ENCODE measurements at regions not wholly inside any gene's neighbourhood (a gene's known extent, or its start where the extent isn't known, plus 50 kb on each side); places are given as distances from the start of the nearest gene placed in this dataset.

- no peaks in the 10 kb centered on the region for H3K36me3 ChIP-seq (ENCODE audit: control insufficient read depth, insufficient read depth, low read length)
- no peaks in the 10 kb centered on the region for H3K4me1 ChIP-seq (ENCODE audit: control insufficient read depth, insufficient read depth, low read length)
- no peak for ATAC-seq
- no peak for TF ChIP-seq CTCF (IDR thresholded peaks at IDR 0.05)
- Mint-ChIP-seq H3K4me3 (no peak overlapping the region), H3K36me3 (no peaks in the 10 kb centered on the region), H3K9me3 (no peaks in the 10 kb centered on the region), H3K27me3 (ENCODE audit: low read depth in 2 of 2) (peaks cover 44 to 70% of the 10 kb centered on the region in 2 donors), H3K27ac (no peak overlapping the region), H3K4me1 (no peaks in the 10 kb centered on the region)
- no peak overlapping the region for H3K4me3 ChIP-seq (ENCODE audit: low read length)
- WGBS (ENCODE audit: insufficient coverage), result 71% methylated on average over 7 of the region's 7 CpGs
- intact Hi-C loops (cut with micrococcal nuclease), result no loop called here
- H3K9me3 ChIP-seq (ENCODE audit: control insufficient read depth, insufficient read depth, low read length), result no peaks in the 10 kb centered on the region
- H3K27me3 ChIP-seq (ENCODE audit: control insufficient read depth, insufficient read depth, low read length), result no peaks in the 10 kb centered on the region
- H3K27ac ChIP-seq (ENCODE audit: low read length), result no peak overlapping the region
- DNase-seq, result no peak
Observed at GRCh38 chr11:120012245-120012644, 125.7 kb downstream of the TRIM29 start.

- Mint-ChIP-seq H3K4me1 (no peaks in the 10 kb centered on the region), H3K36me3 (no peaks in the 10 kb centered on the region), H3K27me3 (ENCODE audit: low read depth in 2 of 2) (peaks cover 44 to 67% of the 10 kb centered on the region in 2 donors), H3K9me3 (no peaks in the 10 kb centered on the region), H3K27ac (no peak overlapping the region), H3K4me3 (no peak overlapping the region)
- Histone ChIP-seq H3K27me3 (ENCODE audit: control insufficient read depth, insufficient read depth, low read length) (no peaks in the 10 kb centered on the region), H3K36me3 (ENCODE audit: control insufficient read depth, insufficient read depth, low read length) (no peaks in the 10 kb centered on the region), H3K9me3 (ENCODE audit: control insufficient read depth, insufficient read depth, low read length) (no peaks in the 10 kb centered on the region), H3K27ac (ENCODE audit: low read length) (no peak overlapping the region), H3K4me1 (ENCODE audit: control insufficient read depth, insufficient read depth, low read length) (no peaks in the 10 kb centered on the region), H3K4me3 (ENCODE audit: low read length) (no peak overlapping the region)
- intact Hi-C loops (cut with micrococcal nuclease), result no loop called here
- WGBS (ENCODE audit: insufficient coverage), result 82% methylated on average over 9 of the region's 10 CpGs
- ATAC-seq, result no peak
- no peak for TF ChIP-seq CTCF (IDR thresholded peaks at IDR 0.05)
- DNase-seq, result no peak
Observed at GRCh38 chr11:120011836-120012235, 126.1 kb downstream of the TRIM29 start.

DNA sequence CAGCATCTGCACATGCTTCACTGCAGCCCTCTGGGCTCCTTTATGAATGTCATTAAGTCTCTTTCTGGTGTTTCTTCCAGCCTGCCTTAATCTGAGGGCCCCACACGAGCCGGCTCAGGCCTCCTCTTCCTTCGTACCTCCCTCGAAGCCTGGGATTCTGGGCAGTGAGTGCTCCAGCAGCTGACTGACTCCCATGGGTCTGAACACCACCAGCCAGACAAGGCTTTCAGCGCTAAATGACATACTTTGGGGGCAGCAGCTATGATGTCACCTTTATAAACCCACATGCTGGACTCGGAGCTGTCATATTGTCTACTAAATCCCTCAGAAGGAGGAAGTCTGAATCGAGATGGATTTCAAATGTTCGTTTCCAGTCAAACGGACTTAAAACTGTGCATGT, 127.1 kb downstream of the TRIM29 start:
- Histone ChIP-seq H3K27ac (ENCODE audit: low read length) (no peak overlapping the region), H3K4me3 (ENCODE audit: low read length) (no peak overlapping the region), H3K9me3 (ENCODE audit: control insufficient read depth, insufficient read depth, low read length) (no peaks in the 10 kb centered on the region), H3K27me3 (ENCODE audit: control insufficient read depth, insufficient read depth, low read length) (no peaks in the 10 kb centered on the region), H3K36me3 (ENCODE audit: control insufficient read depth, insufficient read depth, low read length) (no peaks in the 10 kb centered on the region), H3K4me1 (ENCODE audit: control insufficient read depth, insufficient read depth, low read length) (no peaks in the 10 kb centered on the region)
- TF ChIP-seq CTCF (IDR thresholded peaks at IDR 0.05), result no peak
- H3K4me3 Mint-ChIP-seq, result no peak overlapping the region
- ATAC-seq (no peak), DNase-seq (no peak)
- no peaks in the 10 kb centered on the region for H3K36me3 Mint-ChIP-seq
- H3K4me1 Mint-ChIP-seq, result no peaks in the 10 kb centered on the region
- peaks cover 39 to 60% of the 10 kb centered on the region in 2 donors for H3K27me3 Mint-ChIP-seq (ENCODE audit: low read depth in 2 of 2)
- intact Hi-C loops (cut with micrococcal nuclease), result no loop called here
- no peaks in the 10 kb centered on the region for H3K9me3 Mint-ChIP-seq
- WGBS (ENCODE audit: insufficient coverage), result 67% methylated on average over 9 of the region's 9 CpGs
- no peak overlapping the region for H3K27ac Mint-ChIP-seq

DNA sequence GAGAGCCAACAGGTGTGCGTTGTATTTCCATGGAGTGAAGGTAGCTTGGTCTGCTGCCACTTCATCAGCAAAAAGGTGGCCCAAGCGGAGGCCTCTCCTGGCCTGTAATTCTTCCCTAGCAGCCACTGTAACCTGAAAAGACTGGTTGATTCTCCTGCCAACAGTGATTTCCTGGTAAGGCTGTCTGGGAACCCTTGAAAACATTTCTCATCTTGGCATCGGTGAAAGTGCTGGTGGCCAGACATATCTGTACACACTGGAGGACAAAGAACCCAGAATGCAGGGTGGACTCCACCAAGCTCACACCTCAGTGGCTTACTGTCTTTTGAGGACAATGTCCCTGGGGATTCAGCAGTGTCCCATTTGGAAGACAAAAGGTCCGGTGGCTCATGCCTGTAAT, 128.0 kb downstream of the TRIM29 start:
- no peaks in the 10 kb centered on the region for H3K27me3 ChIP-seq (ENCODE audit: control insufficient read depth, insufficient read depth, low read length)
- H3K9me3 ChIP-seq (ENCODE audit: control insufficient read depth, insufficient read depth, low read length), result no peaks in the 10 kb centered on the region
- ATAC-seq (no peak), DNase-seq (no peak)
- 94% methylated on average over 4 of the region's 4 CpGs for WGBS (ENCODE audit: insufficient coverage)
- Mint-ChIP-seq H3K9me3 (no peaks in the 10 kb centered on the region), H3K27me3 (ENCODE audit: low read depth in 2 of 2) (peaks cover 37 to 56% of the 10 kb centered on the region in 2 donors), H3K36me3 (no peaks in the 10 kb centered on the region), H3K4me1 (no peaks in the 10 kb centered on the region), H3K27ac (no peak overlapping the region), H3K4me3 (no peak overlapping the region)
- no peaks in the 10 kb centered on the region for H3K4me1 ChIP-seq (ENCODE audit: control insufficient read depth, insufficient read depth, low read length)
- TF ChIP-seq CTCF (IDR thresholded peaks at IDR 0.05), result no peak
- intact Hi-C loops (cut with micrococcal nuclease), result no loop called here
- H3K36me3 ChIP-seq (ENCODE audit: control insufficient read depth, insufficient read depth, low read length), result no peaks in the 10 kb centered on the region
- no peak overlapping the region for H3K27ac ChIP-seq (ENCODE audit: low read length)
- H3K4me3 ChIP-seq (ENCODE audit: low read length), result no peak overlapping the region
